Globus pallidus (tissue), 1 donor: ENCODE measurements at regions not wholly inside any gene's neighbourhood (a gene's known extent, or its start where the extent isn't known, plus 50 kb on each side); places are given as distances from the start of the nearest gene placed in this dataset.
"Not testable (repeated sequence)": the region's sequence is repeated elsewhere in the genome, so short reads cannot be mapped to it uniquely, and the experiment has no call there.

Experiments
- DNase-seq: peaks from one replicate; pipeline ENCODE4 v3.0.0-alpha.2; 2015; ENCODE audit warnings: low spot score

DNA sequence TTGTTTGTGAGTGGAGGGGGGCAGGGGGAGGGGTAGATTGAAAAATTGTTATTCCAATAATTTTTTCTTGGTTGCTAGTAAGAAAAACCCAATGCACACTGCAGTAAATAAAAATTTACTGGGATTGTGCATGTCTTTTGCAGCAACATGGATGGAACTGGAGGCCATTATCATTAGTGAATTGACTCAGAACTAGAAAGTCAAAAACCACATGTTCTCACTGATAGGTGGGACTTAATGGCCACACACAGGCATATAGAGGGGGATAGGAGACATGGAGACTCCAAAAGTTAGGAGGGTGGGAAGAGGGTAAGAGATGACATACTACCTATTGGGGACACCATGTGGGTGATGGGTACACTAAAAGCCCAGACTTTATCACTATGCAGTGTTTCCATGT is 67.2 kb downstream of the BUB3 start:
- no peak for DNase-seq

DNA sequence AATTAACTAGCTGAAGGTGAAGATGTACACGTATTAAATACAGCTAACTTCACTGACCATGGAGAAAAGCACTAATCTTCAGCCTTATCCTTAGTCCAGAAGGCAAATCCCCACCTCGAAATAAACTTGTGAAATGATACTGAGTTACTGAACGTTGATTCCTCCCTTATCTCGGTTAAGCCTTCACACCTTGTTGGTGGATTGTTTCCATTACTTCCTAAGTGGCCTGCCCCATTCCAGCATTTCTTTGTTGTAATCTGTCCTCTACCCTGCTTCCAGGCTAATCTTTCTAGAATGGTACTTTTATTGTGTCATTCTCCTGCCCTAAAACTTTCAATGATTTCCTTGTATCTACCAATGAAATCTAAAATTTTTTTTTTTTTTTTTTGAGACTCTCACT is 68.6 kb downstream of the BUB3 start:
- no peak for DNase-seq

DNA sequence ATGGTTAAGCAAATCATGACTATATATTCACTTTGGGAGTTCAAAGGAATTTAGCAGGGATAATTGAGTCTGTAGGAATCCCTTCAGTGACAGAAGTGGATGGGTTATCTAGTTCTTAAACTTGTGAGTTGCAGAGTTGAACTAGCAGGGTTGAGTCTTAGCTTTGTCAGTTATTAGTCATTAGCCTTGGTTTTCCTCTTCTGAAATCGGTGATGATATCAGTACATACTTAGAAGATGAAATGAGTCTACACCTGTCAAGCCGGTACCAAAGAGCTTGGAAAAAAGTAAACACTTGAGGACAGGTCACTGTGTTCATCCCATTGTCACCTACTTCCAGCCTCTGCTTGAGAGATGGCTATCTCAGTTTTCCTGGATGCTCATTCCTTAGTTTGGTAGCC is 73.5 kb downstream of the BUB3 start:
- DNase-seq, result no peak

DNA sequence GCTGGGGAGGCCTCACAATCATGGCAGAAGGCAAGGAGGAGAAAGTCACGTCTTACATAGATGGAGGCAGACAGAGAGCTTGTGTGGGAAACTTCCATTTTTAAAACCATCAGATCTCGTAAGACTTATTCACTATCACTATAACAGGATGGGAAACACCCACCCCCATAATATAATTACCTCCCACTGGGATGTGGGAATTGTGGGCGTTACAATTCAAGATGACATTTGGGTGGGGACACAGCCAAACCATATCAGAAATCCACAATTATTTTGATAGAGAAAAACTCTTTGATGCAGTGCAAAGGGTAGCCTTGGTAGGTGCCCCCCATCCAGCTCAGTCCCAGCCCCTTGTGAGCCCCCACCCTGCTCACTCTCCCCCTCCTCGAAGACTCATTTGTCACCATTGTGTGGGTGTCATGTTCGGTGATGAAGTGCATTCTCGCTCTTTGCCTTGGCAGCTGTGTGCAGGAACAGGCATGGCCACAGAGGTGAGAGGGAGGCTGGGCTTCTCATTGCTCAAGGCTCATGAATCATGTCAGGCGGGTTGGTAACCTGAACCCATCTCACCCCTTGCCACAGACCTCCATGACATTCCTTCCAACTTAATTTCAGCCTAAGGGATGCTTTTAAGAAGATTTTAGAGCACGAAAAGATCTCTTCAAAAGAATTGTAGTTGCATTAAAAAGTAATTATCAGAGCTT is 75.9 kb downstream of the BUB3 start:
- no peak for DNase-seq

DNA sequence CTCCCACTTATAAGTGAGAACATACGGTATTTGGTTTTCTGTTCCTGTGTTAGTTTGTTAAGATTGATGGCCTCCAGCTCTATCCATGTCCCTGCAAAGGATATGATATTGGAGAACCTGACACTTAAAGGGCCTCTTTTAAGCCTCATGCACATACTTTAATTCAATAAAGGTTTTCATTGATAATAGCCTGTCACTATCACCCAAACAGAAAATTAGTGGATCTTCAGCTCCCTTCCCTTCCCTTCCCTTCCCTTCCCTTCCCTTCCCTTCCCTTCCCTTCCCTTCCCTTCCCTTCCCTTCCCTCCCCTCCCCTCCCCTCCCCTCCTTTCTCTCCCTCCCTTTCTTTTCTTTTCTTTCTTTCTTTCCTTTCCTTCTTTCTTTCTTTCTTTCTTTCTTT is 78.7 kb downstream of the BUB3 start:
- DNase-seq, result not testable (repeated sequence)

DNA sequence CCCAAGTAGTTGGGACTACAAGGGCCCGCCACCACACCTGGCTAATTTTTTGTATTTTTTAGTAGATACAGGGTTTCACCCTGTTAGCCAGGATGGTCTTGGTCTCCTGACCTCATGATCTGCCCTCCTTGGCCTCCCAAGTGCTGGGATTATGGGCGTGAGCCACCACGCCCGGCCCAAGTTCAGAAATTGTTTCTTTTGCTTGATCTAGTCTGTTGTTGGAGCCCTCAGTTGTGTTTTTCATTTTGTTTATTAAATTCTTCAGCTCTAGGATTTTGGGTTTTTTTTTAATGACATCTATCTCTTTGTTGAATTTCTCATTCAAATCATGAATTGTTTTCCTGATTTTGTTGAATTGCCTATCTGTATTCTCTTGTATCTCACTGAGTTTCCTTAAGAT is 80.8 kb downstream of the BUB3 start:
- DNase-seq, result not testable (repeated sequence)

DNA sequence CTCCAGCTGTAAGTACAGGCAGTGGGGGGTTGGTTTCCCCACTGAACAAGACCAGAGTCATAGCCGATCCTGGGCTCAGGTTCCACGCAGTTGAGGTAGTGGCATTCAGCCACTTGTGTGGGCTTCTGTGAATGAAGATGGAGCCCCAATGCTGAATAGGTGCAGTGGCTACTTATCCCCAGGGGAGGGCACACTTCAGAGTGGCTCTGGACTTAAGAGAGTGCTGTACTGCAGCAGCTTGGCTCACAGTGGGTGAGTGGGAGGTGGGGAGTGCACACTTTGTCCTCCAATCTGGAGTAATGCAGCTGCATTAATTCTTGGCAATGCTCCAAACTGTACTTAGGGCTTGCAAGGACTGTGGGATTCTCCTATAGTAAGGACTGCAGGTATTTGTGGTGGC is 81.9 kb downstream of the BUB3 start:
- no peak for DNase-seq

DNA sequence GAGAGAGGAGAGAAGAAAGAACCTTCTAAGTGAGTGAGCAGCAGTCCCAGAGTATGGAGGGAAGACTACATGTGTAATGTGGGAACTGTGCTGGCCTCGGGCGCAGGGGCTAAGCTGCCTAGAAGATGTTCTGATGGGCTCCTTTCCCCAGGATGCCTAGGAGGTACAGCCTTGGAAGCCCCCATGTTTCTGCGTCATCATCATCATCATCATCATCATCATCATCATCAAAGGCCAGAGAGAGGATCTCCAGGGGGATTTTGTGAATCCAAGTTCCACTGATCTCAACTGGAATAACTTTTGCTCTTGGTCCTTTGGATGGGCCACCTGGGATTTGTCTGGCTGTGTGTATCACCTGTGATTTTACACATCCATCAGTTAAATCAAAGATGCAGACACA is 86.0 kb downstream of the BUB3 start:
- no peak for DNase-seq

DNA sequence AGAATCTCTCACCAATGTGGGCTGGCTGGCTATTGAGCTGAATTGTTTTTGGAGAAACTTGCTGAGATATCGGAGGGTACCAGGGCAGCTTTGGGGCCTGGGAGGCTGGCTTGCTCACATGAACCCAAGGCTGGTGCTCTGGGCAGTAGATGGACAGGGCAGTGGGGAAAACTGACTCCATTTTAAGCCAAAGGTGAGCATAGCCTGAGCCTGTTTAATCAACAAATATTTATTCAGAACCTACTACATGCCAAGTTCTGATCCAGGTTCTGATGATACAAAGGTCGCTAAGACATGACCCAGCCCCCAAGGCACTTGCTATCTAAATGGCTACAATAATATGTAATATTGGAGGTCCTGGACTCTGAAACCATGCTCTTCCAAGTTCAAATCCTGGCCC is 86.6 kb downstream of the BUB3 start:
- no peak for DNase-seq

DNA sequence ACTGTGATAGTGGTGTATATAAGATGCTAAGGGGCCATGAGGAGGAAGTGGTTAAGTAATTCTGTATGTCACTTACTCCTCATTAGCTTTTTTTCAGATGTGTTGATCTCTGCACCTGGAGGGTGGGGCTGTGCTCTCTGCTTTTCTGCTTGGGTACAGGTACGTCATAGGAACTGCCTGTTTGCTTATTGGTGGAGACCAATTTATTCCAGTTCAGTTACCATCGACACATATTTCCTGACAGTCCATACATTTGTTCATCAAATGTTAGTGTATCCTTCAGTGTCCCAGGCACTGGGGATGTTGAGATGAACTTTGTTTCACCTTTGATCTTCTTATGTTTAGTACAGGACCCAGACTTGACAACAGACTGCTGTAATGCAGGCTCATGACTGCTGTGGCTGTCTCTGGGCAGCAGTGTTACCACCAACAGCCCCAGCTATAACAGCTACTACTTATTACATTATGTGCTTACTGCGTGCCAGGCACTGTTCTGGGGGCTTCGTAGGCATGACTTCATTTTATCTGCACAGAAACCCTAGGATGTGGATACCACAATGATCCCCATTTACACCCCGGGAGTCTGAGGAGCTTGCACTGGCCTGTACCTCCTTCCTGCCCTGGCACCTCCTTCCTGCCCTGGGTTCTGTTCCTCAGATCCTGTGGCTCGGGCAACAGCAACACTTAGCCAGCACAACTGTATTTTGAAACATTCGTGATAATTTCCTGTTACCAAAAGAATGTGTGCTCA is 87.4 kb downstream of the BUB3 start:
- no peak for DNase-seq

DNA sequence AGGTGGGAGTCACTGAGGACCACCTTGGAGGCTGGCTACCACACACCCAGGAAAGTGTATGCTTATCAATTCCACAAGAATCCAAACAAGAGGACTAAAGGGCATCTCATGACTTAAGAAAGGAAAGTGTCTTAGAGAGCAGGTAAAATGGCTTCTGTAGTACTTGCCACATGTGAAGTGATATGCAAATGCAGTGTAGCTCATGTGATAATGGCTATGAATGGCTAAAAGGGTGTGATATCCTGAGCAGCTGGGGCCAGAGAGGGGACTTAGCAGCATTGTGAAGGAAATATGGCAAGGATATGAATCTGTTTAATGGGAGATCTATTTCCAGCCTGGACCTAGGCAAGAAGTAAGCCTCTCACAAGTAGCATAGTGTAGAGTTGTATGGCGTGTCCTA is 90.5 kb downstream of the BUB3 start:
- no peak for DNase-seq

DNA sequence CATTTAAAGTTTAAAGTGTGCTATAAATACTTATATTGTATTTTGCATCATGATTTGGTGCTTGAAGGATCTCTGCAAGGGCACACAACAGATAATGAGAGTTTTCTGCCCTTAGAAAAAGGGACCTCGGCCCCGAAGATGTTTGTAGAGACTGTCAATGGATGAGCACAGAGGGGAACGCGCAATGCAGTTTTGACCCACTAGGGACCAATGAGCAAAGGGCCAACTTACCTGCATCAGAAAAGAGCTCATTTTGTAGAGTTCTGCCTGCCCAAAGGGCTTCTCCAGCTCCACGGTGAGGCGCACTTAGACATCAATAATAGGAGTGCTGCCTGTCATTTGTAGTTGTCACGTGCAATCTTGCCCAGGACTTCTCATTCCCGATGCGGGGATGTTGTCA is 91.1 kb downstream of the BUB3 start:
- peak; percentile 11 for DNase-seq

DNA sequence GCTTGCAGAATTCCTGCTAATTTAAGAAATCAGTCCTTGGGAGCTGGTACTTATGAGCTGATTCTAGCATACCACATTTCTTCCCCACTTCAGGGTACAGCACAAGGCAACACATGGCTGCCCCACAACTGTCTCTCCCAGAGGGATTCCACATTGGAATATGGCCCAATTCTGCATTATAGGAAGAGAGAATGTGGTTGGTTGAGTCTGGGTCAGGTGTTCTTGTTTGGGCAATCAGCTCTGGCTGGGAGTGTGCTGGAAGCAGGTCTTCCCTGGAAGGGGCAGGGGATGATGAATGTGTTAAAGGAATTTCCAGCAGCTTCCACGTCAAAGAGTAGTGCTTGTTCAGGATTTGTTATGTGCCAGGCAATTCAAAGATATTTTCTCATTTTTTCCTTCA is 95.7 kb downstream of the BUB3 start:
- DNase-seq, result no peak

DNA sequence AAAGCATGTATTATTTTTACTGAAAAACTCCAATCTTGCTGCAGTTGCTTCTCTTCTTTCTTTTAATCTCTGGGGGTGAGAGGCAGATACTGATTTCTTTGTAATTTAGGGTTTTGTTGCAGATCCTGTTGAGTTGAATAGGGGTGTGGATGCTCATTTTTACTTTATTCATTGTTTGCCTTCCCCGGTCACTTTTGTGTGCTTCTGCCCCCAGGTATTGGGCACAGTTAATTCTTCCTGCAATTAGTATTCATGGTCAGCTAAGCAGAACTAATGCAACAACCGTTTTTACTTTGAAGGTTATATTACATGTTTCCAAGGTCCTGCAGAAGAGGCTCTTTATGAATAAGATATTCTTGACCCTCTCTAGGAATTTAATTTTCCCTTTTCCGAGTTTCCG is 96.4 kb downstream of the BUB3 start:
- DNase-seq, result no peak

DNA sequence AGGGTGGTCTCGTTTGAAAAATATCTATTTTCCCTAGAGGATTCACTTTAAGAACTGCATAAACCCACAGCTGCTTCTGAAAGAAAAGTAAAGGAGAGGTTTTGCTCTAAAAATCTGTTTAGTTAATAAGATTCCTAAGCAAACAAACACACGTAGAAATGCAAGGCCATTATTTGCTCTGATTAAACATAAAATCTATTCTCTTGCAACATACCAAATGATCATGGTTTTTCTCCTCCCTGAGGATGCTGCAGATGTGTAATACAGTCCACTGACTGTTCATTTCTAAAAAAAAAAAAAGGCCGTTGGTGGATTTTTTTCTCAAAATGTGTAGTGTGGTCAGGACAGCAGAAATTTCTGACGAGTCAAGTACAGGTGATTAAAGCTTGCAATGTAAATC is 98.6 kb downstream of the BUB3 start:
- no peak for DNase-seq

DNA sequence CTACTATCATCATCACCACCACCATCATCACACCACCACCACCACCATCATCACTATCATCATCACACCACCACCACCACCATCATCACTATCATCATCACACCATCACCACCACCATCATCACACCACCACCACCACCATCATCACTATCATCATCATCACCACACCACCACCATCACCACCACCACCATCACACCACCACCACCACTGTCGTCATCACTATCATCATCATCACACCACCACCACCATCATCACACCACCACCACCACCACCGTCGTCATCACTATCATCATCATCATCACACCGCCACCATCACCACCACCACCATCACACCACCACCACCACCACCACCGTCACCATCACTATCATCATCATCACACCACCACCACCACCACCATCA is 100.1 kb downstream of the BUB3 start:
- DNase-seq, result not testable (repeated sequence)

DNA sequence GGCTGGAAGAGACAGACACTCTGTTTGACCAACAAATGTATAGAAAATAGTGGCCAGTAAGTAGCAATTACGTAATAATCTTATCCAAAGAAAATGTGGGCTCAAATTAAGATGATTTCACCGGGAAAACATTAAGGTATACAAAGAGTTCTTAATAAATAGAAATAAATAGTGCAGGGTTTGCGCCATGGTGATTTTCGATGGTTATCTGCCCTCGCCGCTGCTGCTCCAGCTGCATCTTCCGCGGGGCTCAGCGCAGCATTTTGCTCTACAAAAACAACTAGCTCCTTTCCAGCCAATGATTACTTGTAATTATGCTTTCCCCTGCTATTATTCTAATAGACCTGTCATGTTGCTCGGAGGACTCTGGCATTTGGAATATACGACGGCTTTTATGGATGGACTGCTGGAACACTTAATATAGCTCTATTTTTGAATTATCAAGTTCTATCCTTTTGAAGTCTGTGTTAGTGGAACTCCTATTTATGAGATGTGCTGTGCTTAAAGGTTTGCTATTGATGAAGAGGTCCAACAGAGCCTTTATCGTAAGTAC is 103.8 kb downstream of the BUB3 start:
- DNase-seq, result no peak

DNA sequence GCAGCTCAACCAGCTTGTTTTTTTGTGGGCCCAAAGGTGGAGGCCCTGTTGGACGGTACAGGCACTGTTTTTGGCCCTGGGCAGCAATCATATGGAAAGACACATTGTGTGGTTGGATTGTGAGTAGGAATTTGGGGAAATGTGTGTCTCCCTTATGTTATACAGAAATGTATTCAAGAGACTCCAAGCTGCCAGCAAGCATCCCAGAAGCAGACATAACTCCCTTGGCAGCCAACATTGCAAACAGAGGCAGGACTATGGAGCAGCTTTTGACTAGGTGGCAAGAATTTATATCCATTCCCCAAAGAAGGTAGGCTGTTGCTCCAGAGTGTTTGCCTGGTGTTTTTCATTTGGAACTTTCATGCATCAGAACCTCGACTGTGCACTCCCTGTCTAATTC is 104.9 kb downstream of the BUB3 start:
- no peak for DNase-seq

DNA sequence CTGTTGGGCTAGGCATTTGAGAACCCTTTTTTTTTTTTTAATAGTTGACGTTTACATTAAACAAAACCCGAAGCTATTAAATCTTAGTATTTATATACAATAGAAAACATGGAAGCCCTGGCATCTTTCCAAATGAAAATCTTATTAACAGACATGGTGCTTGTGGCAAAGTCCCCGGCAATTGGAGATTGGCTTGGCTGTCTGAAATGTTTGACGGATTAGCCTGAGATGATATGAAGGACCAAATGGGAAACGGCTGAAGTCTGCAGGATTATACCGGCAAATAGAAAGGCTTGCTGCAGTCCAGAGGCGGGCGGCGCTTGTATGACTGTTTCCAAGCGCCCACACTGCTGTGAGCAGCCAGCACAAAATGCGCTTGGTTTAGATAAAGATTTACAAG is 105.6 kb downstream of the BUB3 start:
- no peak for DNase-seq

DNA sequence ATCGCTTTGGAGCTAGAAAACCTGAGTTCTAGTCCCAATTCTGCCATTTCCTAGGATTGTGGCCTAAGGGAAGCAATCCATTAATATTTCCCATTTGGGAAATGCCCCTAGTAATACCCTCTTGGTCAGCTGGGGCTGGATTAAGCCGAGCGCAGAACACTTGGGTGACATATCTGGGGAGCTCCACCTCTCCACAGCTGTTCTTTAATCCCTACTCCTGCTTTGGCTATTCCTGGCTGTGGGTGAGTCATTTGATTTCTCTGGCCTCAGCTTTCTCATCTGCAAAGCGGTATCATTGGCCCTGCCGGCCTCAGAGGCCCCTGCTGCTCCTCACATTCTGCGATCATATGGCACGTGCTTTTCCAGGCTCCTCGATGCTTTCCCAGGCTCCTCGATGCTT is 108.3 kb downstream of the BUB3 start:
- DNase-seq, result no peak

DNA sequence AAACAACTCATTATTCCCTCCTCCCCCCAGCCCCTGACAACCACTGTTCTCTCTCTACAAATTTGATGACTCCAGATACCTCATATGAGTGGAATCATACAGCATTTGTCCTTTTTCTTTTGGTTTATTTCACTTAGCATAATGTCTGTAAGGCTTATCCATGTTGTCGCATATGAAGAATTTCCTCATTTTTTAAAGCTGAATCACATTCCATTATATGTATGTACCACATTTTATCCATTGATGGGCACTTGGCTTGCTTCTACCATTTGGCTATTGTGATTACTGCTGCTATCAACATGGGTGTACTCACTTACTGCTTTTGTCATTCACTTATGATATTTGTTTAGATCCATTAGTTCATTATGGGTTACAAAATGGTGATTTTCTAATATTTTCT is 112.8 kb downstream of the BUB3 start:
- DNase-seq, result no peak

DNA sequence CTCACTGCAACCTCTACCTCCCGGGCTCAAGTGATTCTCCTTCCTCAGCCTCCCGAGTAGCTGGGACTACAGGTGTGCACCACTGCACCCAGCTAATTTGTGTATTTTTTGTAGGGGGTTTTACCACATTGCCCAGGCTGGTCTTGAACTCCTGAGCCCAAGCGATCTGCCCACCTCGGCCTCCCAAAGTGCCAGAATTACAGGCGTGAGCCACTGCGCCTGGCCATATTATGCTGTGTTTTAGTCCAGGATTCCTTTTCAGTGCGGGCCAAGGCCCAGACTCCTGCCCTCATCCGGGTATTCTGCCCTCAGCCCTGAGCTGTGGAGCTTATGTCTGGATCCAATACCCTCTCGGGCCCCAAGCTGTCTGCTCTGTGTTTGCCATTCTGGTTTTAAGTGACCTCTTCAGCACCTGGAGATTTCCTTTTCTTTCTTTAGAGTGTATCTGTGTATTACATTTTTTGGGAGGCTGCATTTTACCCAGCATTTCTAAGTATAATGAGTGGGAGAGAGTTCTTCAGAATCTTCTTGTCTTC is 114.9 kb downstream of the BUB3 start:
- DNase-seq, result no peak

DNA sequence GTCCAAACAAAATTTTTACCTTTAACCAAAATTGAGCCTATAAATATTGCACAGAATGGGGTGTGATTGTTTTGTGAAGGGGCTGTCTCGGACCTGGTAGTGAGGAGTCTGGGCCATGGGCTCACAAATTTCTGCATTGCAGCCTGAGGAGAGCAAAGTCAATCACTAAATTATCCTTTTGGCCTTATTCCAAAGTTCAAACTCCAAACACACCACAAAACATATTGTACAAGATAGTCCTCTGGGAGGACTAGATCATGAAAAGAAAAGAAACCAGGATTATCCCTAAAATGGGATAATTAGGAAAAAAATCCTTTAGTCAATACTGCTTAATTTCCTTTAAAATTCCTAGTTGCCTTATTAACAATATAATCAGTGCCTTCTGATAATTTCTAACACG is 115.5 kb downstream of the BUB3 start:
- DNase-seq, result no peak
